Retinal pigment epithelial cell (primary cell): ENCODE measurements at regions not wholly inside any gene's neighbourhood (a gene's known extent, or its start where the extent isn't known, plus 50 kb on each side); places are given as distances from the start of the nearest gene placed in this dataset.
"Not testable (repeated sequence)": the region's sequence is repeated elsewhere in the genome, so short reads cannot be mapped to it uniquely, and the experiment has no call there.

Experiments used
- DNase-seq: peaks from one replicate; pipeline ENCODE4 v3.0.0-alpha.2; 2010; ENCODE audit warnings: low read depth
- H3K4me3 ChIP-seq: 2 replicates; pipeline ENCODE4 v1.5.1; 2011; ENCODE audit warnings: mild to moderate bottlenecking, low read length, control low read depth, moderate library complexity
- TF ChIP-seq, protein P1 (sequence below): conservative IDR thresholded peaks from 2 replicates; pipeline ENCODE4 v1.5.1; 2011; ENCODE audit warnings: low read depth, low read length, control low read depth, inconsistent platforms

DNA sequence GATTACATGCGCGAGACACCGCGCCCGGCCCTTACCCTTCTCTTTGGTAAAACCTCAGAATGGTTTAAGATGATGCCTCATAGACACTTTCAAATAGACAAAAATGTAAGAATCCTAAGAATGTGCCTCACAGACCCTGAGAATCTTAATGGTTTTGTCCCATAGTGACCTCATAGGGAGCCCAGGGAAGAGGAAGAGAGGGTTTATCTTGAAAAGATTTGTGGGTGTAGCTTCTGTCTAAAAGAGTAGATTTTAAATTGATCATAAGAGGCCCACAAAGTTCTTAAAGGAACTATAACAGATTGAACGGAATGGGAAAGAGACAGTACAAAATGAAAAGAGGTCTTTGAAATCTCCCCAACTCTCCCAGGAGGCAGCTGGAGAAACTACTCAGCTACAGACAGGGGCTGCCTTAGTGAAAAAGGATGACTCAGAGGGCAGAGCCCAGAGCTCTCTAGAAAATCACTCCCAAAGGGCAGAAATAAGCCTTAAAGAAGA is 220.6 kb downstream of the ADRA2A start:
- TF ChIP-seq, protein P1, sequence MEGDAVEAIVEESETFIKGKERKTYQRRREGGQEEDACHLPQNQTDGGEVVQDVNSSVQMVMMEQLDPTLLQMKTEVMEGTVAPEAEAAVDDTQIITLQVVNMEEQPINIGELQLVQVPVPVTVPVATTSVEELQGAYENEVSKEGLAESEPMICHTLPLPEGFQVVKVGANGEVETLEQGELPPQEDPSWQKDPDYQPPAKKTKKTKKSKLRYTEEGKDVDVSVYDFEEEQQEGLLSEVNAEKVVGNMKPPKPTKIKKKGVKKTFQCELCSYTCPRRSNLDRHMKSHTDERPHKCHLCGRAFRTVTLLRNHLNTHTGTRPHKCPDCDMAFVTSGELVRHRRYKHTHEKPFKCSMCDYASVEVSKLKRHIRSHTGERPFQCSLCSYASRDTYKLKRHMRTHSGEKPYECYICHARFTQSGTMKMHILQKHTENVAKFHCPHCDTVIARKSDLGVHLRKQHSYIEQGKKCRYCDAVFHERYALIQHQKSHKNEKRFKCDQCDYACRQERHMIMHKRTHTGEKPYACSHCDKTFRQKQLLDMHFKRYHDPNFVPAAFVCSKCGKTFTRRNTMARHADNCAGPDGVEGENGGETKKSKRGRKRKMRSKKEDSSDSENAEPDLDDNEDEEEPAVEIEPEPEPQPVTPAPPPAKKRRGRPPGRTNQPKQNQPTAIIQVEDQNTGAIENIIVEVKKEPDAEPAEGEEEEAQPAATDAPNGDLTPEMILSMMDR: no peak
- H3K4me3 ChIP-seq: no peak overlapping the region
- no peak for DNase-seq

DNA sequence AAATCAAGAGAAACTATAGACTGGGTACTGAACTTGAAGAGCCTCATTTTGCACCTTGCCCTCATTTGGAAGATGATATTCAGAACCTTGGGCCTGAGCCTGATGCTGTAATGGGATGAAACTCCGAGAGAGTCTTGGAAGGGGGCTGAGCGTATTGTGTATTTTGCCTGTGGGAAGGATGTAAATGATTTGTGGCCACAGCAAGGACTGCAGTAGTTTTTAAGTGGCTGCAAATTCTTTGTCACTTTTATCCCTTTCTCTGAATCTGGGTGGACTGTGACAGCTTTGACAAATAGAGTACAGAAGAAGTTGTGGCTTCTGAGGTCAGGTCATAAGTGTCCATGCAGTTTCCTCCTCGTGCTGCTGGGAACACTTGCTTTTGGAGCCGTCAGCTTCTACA is 221.2 kb downstream of the ADRA2A start:
- DNase-seq: no peak
- TF ChIP-seq, protein P1: no peak

DNA sequence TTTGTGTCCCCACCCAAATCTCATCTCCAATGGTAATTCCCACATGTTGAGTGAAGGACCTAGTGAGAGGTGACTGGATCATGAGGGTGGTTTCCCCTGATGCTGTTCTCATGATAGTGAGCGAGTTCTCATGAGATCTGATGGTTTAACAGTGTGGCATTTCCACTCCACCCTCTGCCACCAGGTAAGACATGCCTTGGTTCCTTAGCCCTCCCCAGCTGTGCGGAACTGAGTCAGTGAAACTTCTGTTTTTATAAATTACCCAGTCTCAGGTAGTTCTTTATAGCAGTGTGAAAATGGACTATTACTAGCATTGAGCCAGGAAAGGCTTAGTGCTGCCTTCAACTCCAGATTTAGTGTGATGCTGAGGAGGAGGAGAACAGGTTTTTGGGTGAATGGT is 222.2 kb downstream of the ADRA2A start:
- no peak for DNase-seq
- TF ChIP-seq, protein P1: no peak
- no peak overlapping the region for H3K4me3 ChIP-seq

More for the DNA sequence above, 221.2 kb downstream of the ADRA2A start:
- H3K4me3 ChIP-seq: no peak overlapping the region

DNA sequence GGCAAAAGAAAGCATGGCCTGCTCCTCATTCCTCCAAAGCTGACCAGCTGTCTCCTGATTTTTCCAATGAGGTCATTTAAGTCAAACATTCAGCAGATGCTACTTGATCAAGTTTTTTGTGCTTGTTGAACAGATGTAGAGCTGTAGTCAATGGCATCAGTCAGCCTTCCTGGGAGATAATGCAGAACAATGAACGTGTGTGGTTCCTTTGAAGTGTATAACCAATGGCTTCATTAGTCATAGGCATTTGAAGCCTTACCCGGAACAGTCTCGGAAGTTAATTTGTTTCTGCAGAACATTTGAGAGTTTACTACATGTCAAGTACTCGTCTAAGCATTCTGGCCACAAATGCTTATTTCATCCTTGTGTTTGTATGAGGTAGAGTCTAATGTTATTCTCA is 227.1 kb downstream of the ADRA2A start:
- DNase-seq: no peak
- TF ChIP-seq, protein P1: no peak
- H3K4me3 ChIP-seq: no peak overlapping the region

DNA sequence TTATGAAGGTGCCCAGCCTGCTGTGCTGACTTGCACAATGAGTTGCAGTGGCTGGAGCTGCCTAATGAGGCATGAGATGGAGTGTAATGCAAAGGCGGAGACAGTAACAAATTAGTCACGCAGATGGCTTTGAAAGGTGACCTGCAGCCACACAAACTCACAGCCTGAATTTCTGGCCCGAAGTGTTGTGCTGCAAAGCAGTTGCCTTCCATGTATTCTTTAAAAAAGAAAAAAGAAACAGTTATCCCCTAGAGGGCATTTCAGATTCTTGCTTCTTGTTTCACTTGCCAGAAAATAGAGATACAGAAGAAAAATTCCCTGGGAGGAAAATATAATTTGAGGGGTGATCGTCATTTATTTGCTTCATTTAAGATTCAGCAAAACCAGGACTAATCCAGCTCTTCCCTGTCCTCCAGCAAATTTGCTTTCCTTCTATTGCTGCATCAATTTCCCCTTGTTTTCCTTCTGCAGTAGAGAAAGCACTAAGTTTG is 239.9 kb downstream of the ADRA2A start:
- TF ChIP-seq, protein P1: no peak
- H3K4me3 ChIP-seq: no peak overlapping the region
- DNase-seq: no peak

DNA sequence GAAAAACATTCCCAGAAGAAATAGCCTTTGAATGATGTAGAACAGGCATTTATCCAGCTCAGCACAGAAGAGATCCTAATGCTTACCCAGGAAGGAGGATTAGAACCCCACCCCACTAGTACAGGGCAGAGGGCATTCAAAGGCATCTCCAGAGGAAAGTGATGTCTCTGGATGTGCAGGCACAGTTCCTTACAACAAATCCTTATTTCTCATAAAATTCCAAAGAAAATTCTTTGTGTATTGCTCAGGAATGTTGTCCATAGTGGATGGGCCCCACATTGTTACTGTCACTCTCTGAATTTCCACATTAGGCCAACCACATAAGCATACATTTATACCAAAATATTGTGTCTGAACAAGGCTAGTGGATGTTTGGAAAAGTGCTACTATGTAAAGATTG is 243.0 kb downstream of the ADRA2A start:
- H3K4me3 ChIP-seq: no peak overlapping the region
- no peak for DNase-seq
- TF ChIP-seq, protein P1: no peak

DNA sequence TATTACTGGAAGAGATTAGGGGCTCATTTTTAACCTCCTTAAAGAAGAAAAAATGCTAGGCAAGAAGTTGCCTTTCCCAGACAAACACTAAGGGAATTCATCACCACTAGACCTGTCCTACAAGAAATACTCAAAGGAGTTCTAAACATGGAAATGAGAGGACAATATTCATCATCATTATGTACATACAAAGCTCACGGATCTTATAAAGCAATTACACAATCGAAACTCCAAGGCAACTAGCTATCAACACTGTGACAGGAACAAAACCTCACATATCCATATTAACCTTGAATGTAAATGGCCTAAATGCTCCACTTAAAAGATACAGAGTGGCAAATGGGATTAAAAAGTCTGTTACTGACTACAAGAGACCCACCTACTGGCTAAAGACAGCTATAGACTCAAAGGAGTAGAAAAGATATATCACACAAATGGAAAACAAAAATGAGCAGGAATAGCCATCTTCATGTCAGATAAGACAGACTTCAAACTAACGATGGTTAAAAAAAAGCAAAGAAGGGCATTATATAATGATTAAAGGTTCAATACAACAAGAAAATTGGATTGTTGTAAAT is 246.6 kb downstream of the ADRA2A start:
- DNase-seq: no peak
- no peak overlapping the region for H3K4me3 ChIP-seq
- TF ChIP-seq, protein P1: no peak

DNA sequence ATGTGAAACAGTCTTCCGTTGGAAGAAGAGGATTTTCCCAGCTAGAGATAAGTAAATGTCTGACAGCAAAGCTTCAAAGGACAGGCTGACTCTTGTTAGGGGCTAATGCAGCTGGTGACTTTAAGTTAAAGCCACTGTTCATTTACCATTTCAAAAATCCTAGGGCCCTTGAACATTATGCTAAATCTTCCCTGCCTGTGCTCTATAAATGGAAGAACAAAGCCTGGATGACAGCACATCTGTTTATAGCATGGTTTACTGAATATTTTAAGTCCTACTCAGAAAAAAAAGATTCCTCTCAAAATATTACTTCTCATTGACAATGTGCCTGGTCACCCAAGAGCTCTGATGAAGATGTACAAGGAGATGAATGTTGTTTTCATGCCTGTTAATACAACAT is 255.3 kb downstream of the ADRA2A start:
- not testable (repeated sequence) for DNase-seq, H3K4me3 ChIP-seq
